AG09309 (cell line): ENCODE measurements at regions not wholly inside any gene's neighbourhood (a gene's known extent, or its start where the extent isn't known, plus 50 kb on each side); places are given as distances from the start of the nearest gene placed in this dataset.

Experiments
- DNase-seq: peaks from one replicate; pipeline ENCODE4 v3.0.0-alpha.2; 2010; ENCODE audit warnings: low read depth
- H3K4me3 ChIP-seq: 2 replicates; pipeline ENCODE4 v1.5.1; 2011; ENCODE audit warnings: mild to moderate bottlenecking, low read depth, low read length, moderate library complexity; ENCODE audit not compliant: control insufficient read depth
- CTCF ChIP-seq: IDR thresholded peaks from 2 replicates; pipeline ENCODE4 v1.5.1; 2011; ENCODE audit warnings: mild to moderate bottlenecking, low read depth, low read length, inconsistent platforms; ENCODE audit not compliant: insufficient read depth, control insufficient read depth; ENCODE audit errors: missing control alignments

- no peak for TF ChIP-seq CTCF
- no peak for DNase-seq
Observed at GRCh38 chr15:48064421-48064820, 56.4 kb upstream of the SLC24A5 start.

GRCh38 chr15:48066456-48066855 is 54.3 kb upstream of the SLC24A5 start:
- no peak overlapping the region for H3K4me3 ChIP-seq
- no peak for TF ChIP-seq CTCF
- no peak for DNase-seq

More at GRCh38 chr15:48064421-48064820, 56.4 kb upstream of the SLC24A5 start:
- H3K4me3 ChIP-seq, result no peak overlapping the region
